Duodenal mucosa (tissue), 2 donors: ENCODE measurements at regions not wholly inside any gene's neighbourhood (a gene's known extent, or its start where the extent isn't known, plus 50 kb on each side); places are given as distances from the start of the nearest gene placed in this dataset.

ENCODE experiments used
- H3K27ac ChIP-seq: one replicate; pipeline ENCODE4 v1.7.0; 2013; ENCODE audit warnings: low read depth, low read length
- H3K27me3 ChIP-seq, 2 donors: one replicate each; pipeline ENCODE4 v1.7.0; 2013; ENCODE audit warnings: low read length in 2 of 2, control low read depth in 1 of 2; ENCODE audit not compliant: insufficient read depth in 2 of 2, control insufficient read depth in 1 of 2
- H3K36me3 ChIP-seq, 2 donors: one replicate each; pipeline ENCODE4 v1.7.0; 2013; ENCODE audit warnings: low read length in 2 of 2, control low read depth in 1 of 2; ENCODE audit not compliant: insufficient read depth in 2 of 2, control insufficient read depth in 1 of 2
- H3K4me1 ChIP-seq, 2 donors: one replicate each; pipeline ENCODE4 v1.7.0; 2013; ENCODE audit warnings: low read length in 2 of 2, control low read depth in 1 of 2; ENCODE audit not compliant: insufficient read depth in 2 of 2, control insufficient read depth in 1 of 2
- H3K4me3 ChIP-seq, 2 donors: one replicate each; pipeline ENCODE4 v1.7.0; 2013; ENCODE audit warnings: low read length in 2 of 2, low read depth in 1 of 2
- H3K9ac ChIP-seq, 2 donors: one replicate each; pipeline ENCODE4 v1.7.0; 2013; ENCODE audit warnings: low read length in 2 of 2, low read depth in 1 of 2
- H3K9me3 ChIP-seq, 2 donors: one replicate each; pipeline ENCODE4 v1.7.0; 2013; ENCODE audit warnings: low read length in 2 of 2, control low read depth in 1 of 2; ENCODE audit not compliant: control insufficient read depth in 1 of 2

- no peaks in the 10 kb centered on the region for H3K9me3 ChIP-seq
- peaks cover 3 to 9% of the 10 kb centered on the region in 2 donors for H3K27me3 ChIP-seq
- H3K4me3 ChIP-seq: no peak overlapping the region
- H3K27ac ChIP-seq: no peak overlapping the region
- no peak overlapping the region for H3K9ac ChIP-seq
- no peaks in the 10 kb centered on the region for H3K4me1 ChIP-seq
- no peaks in the 10 kb centered on the region for H3K36me3 ChIP-seq
Measured at GRCh38 chr20:51210084-51210483, 187.2 kb upstream of the KCNG1 start.

GRCh38 chr20:51208162-51208561 lies 185.3 kb upstream of the KCNG1 start:
- H3K36me3 ChIP-seq: no peaks in the 10 kb centered on the region
- H3K9me3 ChIP-seq: no peaks in the 10 kb centered on the region
- H3K27ac ChIP-seq: no peak overlapping the region
- no peak overlapping the region for H3K9ac ChIP-seq
- H3K4me3 ChIP-seq: no peak overlapping the region
- H3K27me3 ChIP-seq: peaks cover 3 to 6% of the 10 kb centered on the region in 2 donors
- H3K4me1 ChIP-seq: no peaks in the 10 kb centered on the region

DNA sequence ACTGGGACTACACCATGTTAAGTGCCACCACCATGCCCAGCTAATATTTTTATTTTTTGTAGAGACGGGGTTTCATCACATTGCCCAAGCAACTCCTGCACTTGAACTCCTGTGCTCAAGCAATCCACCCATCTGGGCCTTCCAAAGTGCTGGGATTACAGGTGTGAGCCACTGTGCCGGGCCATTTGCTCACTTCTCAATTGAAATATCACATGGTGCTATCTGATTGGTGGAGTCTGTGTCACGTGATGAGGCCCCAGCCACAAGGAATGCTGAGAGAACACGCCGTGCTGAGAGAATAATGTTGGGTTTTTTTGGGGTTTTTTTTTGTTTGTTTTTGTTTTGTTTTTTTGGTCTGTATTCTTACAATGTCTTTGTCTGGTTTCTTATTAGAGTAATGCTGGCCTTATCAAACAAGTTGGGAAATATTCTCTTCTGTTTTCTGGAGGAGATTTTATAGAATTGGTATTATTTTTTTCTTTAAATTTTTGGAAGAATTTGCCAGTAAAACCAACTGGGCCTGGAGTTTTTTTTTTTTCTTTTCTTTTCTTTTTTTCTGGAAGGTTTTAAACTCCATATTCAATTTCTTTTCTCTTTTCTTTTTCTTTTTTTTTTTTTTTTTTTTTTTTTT lies 183.2 kb upstream of the KCNG1 start:
- Histone ChIP-seq H3K9me3 (no peaks in the 10 kb centered on the region), H3K27ac (no peak overlapping the region), H3K9ac (no peak overlapping the region), H3K36me3 (no peaks in the 10 kb centered on the region), H3K4me1 (no peaks in the 10 kb centered on the region), H3K27me3 (peaks cover 0 to 3% of the 10 kb centered on the region in 2 donors), H3K4me3 (no peak overlapping the region)

GRCh38 chr20:51204794-51205193 lies 181.9 kb upstream of the KCNG1 start:
- Histone ChIP-seq H3K4me1 (no peaks in the 10 kb centered on the region), H3K4me3 (no peak overlapping the region), H3K27me3 (no peaks in the 10 kb centered on the region), H3K36me3 (no peaks in the 10 kb centered on the region), H3K9ac (no peak overlapping the region), H3K9me3 (no peaks in the 10 kb centered on the region), H3K27ac (no peak overlapping the region)

DNA sequence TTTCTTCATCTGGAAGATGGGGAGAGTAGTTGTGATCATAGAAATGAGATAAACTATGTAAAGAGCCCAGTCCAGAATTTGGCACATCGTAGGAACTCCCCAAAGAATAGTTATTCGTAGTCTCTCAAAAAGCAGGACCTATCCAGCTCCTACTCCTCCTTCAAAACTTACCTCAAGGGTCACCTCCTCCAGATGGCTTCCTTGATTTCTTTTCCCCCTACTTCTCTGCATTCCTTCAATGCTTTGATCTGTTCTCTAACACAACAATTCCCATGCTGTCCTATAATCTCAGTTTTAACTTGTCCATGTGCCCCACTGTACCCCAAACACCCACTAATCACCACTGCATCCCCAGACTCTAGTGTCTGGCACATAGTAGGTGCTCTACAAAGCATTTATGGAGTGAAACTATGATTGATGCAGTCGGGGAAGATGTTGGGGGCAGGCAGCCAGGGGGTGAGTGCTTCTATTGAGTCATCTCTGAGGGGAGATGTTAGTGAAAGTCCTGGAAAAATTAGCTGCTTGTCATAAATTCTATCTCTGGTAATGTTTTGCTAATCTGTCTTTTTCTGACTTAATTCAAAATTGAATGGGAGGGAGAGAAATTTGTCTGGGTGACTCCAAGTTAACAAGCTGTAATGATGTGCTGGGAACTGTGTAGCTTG lies 181.3 kb upstream of the KCNG1 start:
- H3K9ac ChIP-seq: no peak overlapping the region
- H3K4me3 ChIP-seq: no peak overlapping the region
- no peaks in the 10 kb centered on the region for H3K9me3 ChIP-seq
- no peaks in the 10 kb centered on the region for H3K4me1 ChIP-seq
- no peak overlapping the region for H3K27ac ChIP-seq
- no peaks in the 10 kb centered on the region for H3K36me3 ChIP-seq
- H3K27me3 ChIP-seq: no peaks in the 10 kb centered on the region

DNA sequence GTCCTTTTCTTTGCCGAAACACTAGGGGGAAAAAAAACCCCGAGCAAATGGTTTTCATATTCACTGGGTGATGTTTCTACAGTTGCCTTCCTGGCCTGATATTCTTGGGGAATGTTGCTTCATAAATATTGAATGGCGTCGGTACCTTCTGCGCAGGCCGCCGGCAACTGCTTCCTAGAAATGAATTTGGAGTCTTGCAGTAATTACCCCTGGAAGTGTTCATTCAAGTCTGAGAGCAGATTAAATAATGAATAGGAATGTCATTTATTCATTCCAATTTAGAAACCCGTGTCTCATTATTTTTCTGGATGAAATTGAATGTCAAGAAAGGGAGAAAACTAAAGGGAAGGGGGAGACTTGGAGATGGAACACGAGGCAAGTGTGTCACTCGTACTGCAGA lies 179.4 kb upstream of the KCNG1 start:
- Histone ChIP-seq H3K4me1 (no peaks in the 10 kb centered on the region), H3K36me3 (no peaks in the 10 kb centered on the region), H3K4me3 (no peak overlapping the region), H3K27me3 (peaks cover 3 to 4% of the 10 kb centered on the region in 2 donors), H3K9me3 (no peaks in the 10 kb centered on the region), H3K27ac (no peak overlapping the region), H3K9ac (no peak overlapping the region)

GRCh38 chr20:51199920-51200319 lies 177.0 kb upstream of the KCNG1 start:
- Histone ChIP-seq H3K27me3 (peaks cover 10 to 17% of the 10 kb centered on the region in 2 donors), H3K27ac (no peak overlapping the region), H3K4me3 (no peak overlapping the region), H3K4me1 (no peaks in the 10 kb centered on the region), H3K9me3 (no peaks in the 10 kb centered on the region), H3K9ac (no peak overlapping the region), H3K36me3 (no peaks in the 10 kb centered on the region)

- Histone ChIP-seq H3K27ac (no peak overlapping the region), H3K4me1 (no peaks in the 10 kb centered on the region), H3K9me3 (no peaks in the 10 kb centered on the region), H3K36me3 (no peaks in the 10 kb centered on the region), H3K4me3 (no peak overlapping the region), H3K27me3 (peaks cover 10 to 17% of the 10 kb centered on the region in 2 donors), H3K9ac (no peak overlapping the region)
Measured at GRCh38 chr20:51198876-51199523, 176.1 kb upstream of the KCNG1 start.

GRCh38 chr20:51198238-51198637 lies 175.3 kb upstream of the KCNG1 start:
- peaks cover 10 to 17% of the 10 kb centered on the region in 2 donors for H3K27me3 ChIP-seq
- no peaks in the 10 kb centered on the region for H3K4me1 ChIP-seq
- no peak overlapping the region for H3K9ac ChIP-seq
- no peaks in the 10 kb centered on the region for H3K9me3 ChIP-seq
- no peak overlapping the region for H3K27ac ChIP-seq
- H3K36me3 ChIP-seq: no peaks in the 10 kb centered on the region
- H3K4me3 ChIP-seq: no peak overlapping the region

DNA sequence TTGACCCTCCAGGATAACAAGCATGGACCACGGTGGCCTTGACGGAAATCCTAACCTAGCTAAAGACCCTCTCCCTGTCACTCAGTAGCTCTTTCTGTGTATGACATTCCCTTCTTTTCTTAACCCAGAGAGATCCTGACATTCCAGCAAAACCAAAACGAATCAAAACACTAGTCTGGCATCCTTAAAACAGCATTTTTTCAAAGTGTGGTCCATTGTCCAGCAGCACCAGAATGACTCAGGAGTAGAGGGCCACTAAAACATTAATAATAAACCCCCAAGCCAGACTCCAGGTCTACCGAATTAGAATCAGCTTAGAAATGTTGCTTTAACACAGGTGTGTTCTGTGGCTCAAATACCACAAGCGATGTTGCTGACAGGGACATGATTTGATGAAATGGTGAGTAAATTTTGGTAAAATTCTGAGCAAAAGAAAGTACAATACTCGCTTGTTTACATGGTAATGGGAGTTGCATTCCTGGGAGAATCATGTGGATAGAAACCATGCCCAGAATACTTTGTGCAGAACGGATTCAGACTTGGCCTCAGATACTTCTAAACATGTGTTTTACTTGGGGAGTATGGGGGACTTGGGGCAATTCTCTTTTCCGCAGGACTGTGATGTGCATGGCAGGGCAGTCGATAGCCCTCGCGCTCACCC lies 174.2 kb upstream of the KCNG1 start:
- no peaks in the 10 kb centered on the region for H3K36me3 ChIP-seq
- H3K4me1 ChIP-seq: no peaks in the 10 kb centered on the region
- peaks cover 10 to 17% of the 10 kb centered on the region in 2 donors for H3K27me3 ChIP-seq
- H3K4me3 ChIP-seq: no peak overlapping the region
- H3K9ac ChIP-seq: no peak overlapping the region
- no peak overlapping the region for H3K27ac ChIP-seq
- H3K9me3 ChIP-seq: no peaks in the 10 kb centered on the region
